ENCODE measurements at regions not wholly inside any gene's neighbourhood (a gene's known extent, or its start where the extent isn't known, plus 50 kb on each side); places are given as distances from the start of the nearest gene placed in this dataset.
A peak's percentile ranks its signal among the peaks of the same experiment; 100 is the strongest.

GRCh38 chr3:118262800-118263402 is 771.7 kb downstream of the IGSF11 start:
- Histone ChIP-seq H3K9me2 (replicated peaks; ENCODE audit: low read length) (no peaks in the 10 kb centered on the region), H3K4me3 (ENCODE audit: low read length) (no peak overlapping the region), H4K20me1 (ENCODE audit: low read length) (no peaks in the 10 kb centered on the region), H3K9ac (ENCODE audit: low read length) (no peak overlapping the region), H3K36me3 (ENCODE audit: low read depth, low read length) (no peaks in the 10 kb centered on the region), H3K27me3 (ENCODE audit: low read length) (no peaks in the 10 kb centered on the region), H3K9me3 (ENCODE audit: low read length) (peaks cover 20% of the 10 kb centered on the region), H3K27ac (ENCODE audit: low read length) (no peak overlapping the region), H3K4me1 (ENCODE audit: insufficient read depth, low read length) (no peaks in the 10 kb centered on the region), H3K4me2 (ENCODE audit: low read length) (no peak overlapping the region), H3F3A (ENCODE audit: low read length, unreplicated experiment) (no peaks in the 10 kb centered on the region), H2AFZ (ENCODE audit: low read length) (no peak overlapping the region), H3K79me2 (ENCODE audit: low read length) (no peaks in the 10 kb centered on the region)
- no peak for DNase-seq
- no peak for TF ChIP-seq EZH2 (IDR thresholded peaks at IDR 0.05; ENCODE audit: low read length, unreplicated experiment)
- no peak for TF ChIP-seq CTCF (conservative IDR thresholded peaks at IDR 0.05; ENCODE audit: low read depth, low read length)
- TF ChIP-seq EZH2phosphoT487 (IDR thresholded peaks at IDR 0.05; ENCODE audit: borderline replicate concordance, low read length) = no peak
- intact Hi-C loops (cut with micrococcal nuclease) = no loop called here
- no peak for ATAC-seq
- POLR2A ChIA-PET (ENCODE audit: unreplicated experiment) = no interaction called here
- BruUV-seq (replicated peaks) = no TSS peak
- CTCF ChIA-PET = no interaction called here

GRCh38 chr3:118267588-118267987 is 767.1 kb downstream of the IGSF11 start:
- BruUV-seq (replicated peaks) = no TSS peak
- ChIA-PET POLR2A (ENCODE audit: unreplicated experiment) (no interaction called here), CTCF (no interaction called here)
- H3F3A ChIP-seq (ENCODE audit: low read length, unreplicated experiment) = no peaks in the 10 kb centered on the region
- no peaks in the 10 kb centered on the region for H3K4me1 ChIP-seq (ENCODE audit: insufficient read depth, low read length)
- DNase-seq (peak; percentile 4), ATAC-seq (no peak)
- no peak for TF ChIP-seq EZH2phosphoT487 (IDR thresholded peaks at IDR 0.05; ENCODE audit: borderline replicate concordance, low read length)
- no peak for TF ChIP-seq EZH2 (IDR thresholded peaks at IDR 0.05; ENCODE audit: low read length, unreplicated experiment)
- no peak for TF ChIP-seq CTCF (conservative IDR thresholded peaks at IDR 0.05; ENCODE audit: low read depth, low read length)
- no peak overlapping the region for H3K27ac ChIP-seq (ENCODE audit: low read length)
- H3K4me3 ChIP-seq (ENCODE audit: low read length) = no peak overlapping the region
- H3K79me2 ChIP-seq (ENCODE audit: low read length) = no peaks in the 10 kb centered on the region
- no peaks in the 10 kb centered on the region for H3K9me2 ChIP-seq (replicated peaks; ENCODE audit: low read length)
- H2AFZ ChIP-seq (ENCODE audit: low read length) = no peak overlapping the region
- H3K36me3 ChIP-seq (ENCODE audit: low read depth, low read length) = no peaks in the 10 kb centered on the region
- peaks cover 13% of the 10 kb centered on the region; the same call in 1 of the 2 replicates for H3K9me3 ChIP-seq (ENCODE audit: low read length)
- H4K20me1 ChIP-seq (ENCODE audit: low read length) = no peaks in the 10 kb centered on the region
- intact Hi-C loops (cut with micrococcal nuclease) = no loop called here
- no peak overlapping the region for H3K9ac ChIP-seq (ENCODE audit: low read length)
- no peak overlapping the region for H3K4me2 ChIP-seq (ENCODE audit: low read length)
- H3K27me3 ChIP-seq (ENCODE audit: low read length) = no peaks in the 10 kb centered on the region

GRCh38 chr3:118269537-118270125 is 765.0 kb downstream of the IGSF11 start:
- Histone ChIP-seq H3K27ac (ENCODE audit: low read length) (no peak overlapping the region), H3K36me3 (ENCODE audit: low read depth, low read length) (no peaks in the 10 kb centered on the region), H3F3A (ENCODE audit: low read length, unreplicated experiment) (no peaks in the 10 kb centered on the region), H3K27me3 (ENCODE audit: low read length) (no peaks in the 10 kb centered on the region), H2AFZ (ENCODE audit: low read length) (no peak overlapping the region), H3K9ac (ENCODE audit: low read length) (no peak overlapping the region), H3K4me2 (ENCODE audit: low read length) (no peak overlapping the region), H3K9me3 (ENCODE audit: low read length) (peaks cover 28% of the 10 kb centered on the region; the same call in 1 of the 2 replicates), H3K4me1 (ENCODE audit: insufficient read depth, low read length) (no peaks in the 10 kb centered on the region), H3K9me2 (replicated peaks; ENCODE audit: low read length) (no peaks in the 10 kb centered on the region), H3K79me2 (ENCODE audit: low read length) (no peaks in the 10 kb centered on the region), H3K4me3 (ENCODE audit: low read length) (no peak overlapping the region), H4K20me1 (ENCODE audit: low read length) (no peaks in the 10 kb centered on the region)
- ChIA-PET POLR2A (ENCODE audit: unreplicated experiment) (no interaction called here), CTCF (no interaction called here)
- ATAC-seq (no peak), DNase-seq (no peak)
- TF ChIP-seq EZH2 (IDR thresholded peaks at IDR 0.05; ENCODE audit: low read length, unreplicated experiment) = no peak
- TF ChIP-seq CTCF (conservative IDR thresholded peaks at IDR 0.05; ENCODE audit: low read depth, low read length) = no peak
- TF ChIP-seq EZH2phosphoT487 (IDR thresholded peaks at IDR 0.05; ENCODE audit: borderline replicate concordance, low read length) = no peak
- intact Hi-C loops (cut with micrococcal nuclease) = no loop called here
- no TSS peak for BruUV-seq (replicated peaks)

All from PC-3 (cell line).